Activated CD8-positive, alpha-beta T cell treated with anti-CD3 and anti-CD28 coated beads for 36 hours (primary cell): ENCODE measurements at regions not wholly inside any gene's neighbourhood (a gene's known extent, or its start where the extent isn't known, plus 50 kb on each side); places are given as distances from the start of the nearest gene placed in this dataset.

Experiments
- ATAC-seq: fragments of 200-7000 bp; cut with Tn5 transposase; one replicate; pipeline ENCODE4 v1.10.0; 2021; ENCODE audit warnings: mild to moderate bottlenecking, moderate library complexity
- CTCF ChIA-PET: fragments of 350-600 bp; sonication (Branson Sonifier 250); formaldehyde crosslinking; loops from one replicate; lab custom pipeline; 2021; ENCODE audit warnings: antibody characterized with exemption; lab: Charles Lee
- POLR2A ChIA-PET: fragments of 350-600 bp; sonication (Branson Sonifier 250); formaldehyde crosslinking; loops from one replicate; lab custom pipeline; 2021; ENCODE audit warnings: antibody characterized with exemption; lab: Charles Lee
- DNase-seq: peaks from one replicate; pipeline ENCODE4 v3.0.0-alpha.2; 2020
- H3K27ac Mint-ChIP-seq: one replicate; pipeline ENCODE4 v1.8.0; 2021; ENCODE audit warnings: mild to moderate bottlenecking, mixed read lengths
- H3K27me3 Mint-ChIP-seq: one replicate; pipeline ENCODE4 v1.8.0; 2021; ENCODE audit warnings: mixed read lengths
- H3K36me3 Mint-ChIP-seq: one replicate; pipeline ENCODE4 v1.8.0; 2021; ENCODE audit warnings: low read depth, mixed read lengths
- H3K4me1 Mint-ChIP-seq: one replicate; pipeline ENCODE4 v1.8.0; 2021; ENCODE audit warnings: low read depth, mixed read lengths
- H3K4me3 Mint-ChIP-seq: one replicate; pipeline ENCODE4 v1.8.0; 2021; ENCODE audit warnings: mild to moderate bottlenecking, moderate library complexity, mixed read lengths
- H3K9me3 Mint-ChIP-seq: one replicate; pipeline ENCODE4 v1.8.0; 2021; ENCODE audit warnings: mixed read lengths
- CTCF ChIP-seq: fragments of 200-600 bp; IDR thresholded peaks from one replicate; pipeline ENCODE4 v1.8.0; 2022; ENCODE audit warnings: antibody characterized with exemption, mild to moderate bottlenecking
- intact Hi-C: fragments of 100-400 bp; cut with micrococcal nuclease; formaldehyde crosslinking; loops from one replicate; pipeline ENCODE4 v1.10.0; 2022

- H3K4me1 Mint-ChIP-seq, result no peaks in the 10 kb centered on the region
- DNase-seq (no peak), ATAC-seq (no peak)
- no peaks in the 10 kb centered on the region for H3K36me3 Mint-ChIP-seq
- no peaks in the 10 kb centered on the region for H3K27me3 Mint-ChIP-seq
- ChIA-PET POLR2A (no interaction called here), CTCF (no interaction called here)
- no peak for TF ChIP-seq CTCF
- intact Hi-C loops, result no loop called here
- H3K4me3 Mint-ChIP-seq, result no peak overlapping the region
- peaks cover 5% of the 10 kb centered on the region for H3K9me3 Mint-ChIP-seq
- H3K27ac Mint-ChIP-seq, result no peak overlapping the region
Observed at GRCh38 chr18:41343808-41344207, 611.2 kb upstream of the PIK3C3 start.

- no peaks in the 10 kb centered on the region for H3K27me3 Mint-ChIP-seq
- H3K9me3 Mint-ChIP-seq, result peaks cover 4% of the 10 kb centered on the region
- no peaks in the 10 kb centered on the region for H3K4me1 Mint-ChIP-seq
- H3K36me3 Mint-ChIP-seq, result no peaks in the 10 kb centered on the region
- no peak for TF ChIP-seq CTCF
- CTCF ChIA-PET, result no interaction called here
- no peak for ATAC-seq
- no peak for DNase-seq
- H3K27ac Mint-ChIP-seq, result no peak overlapping the region
- intact Hi-C loops, result no loop called here
- POLR2A ChIA-PET, result no interaction called here
- H3K4me3 Mint-ChIP-seq, result no peak overlapping the region
Observed at GRCh38 chr18:41338341-41338740, 616.7 kb upstream of the PIK3C3 start.

- H3K4me3 Mint-ChIP-seq, result no peak overlapping the region
- ChIA-PET CTCF (no interaction called here), POLR2A (no interaction called here)
- no peaks in the 10 kb centered on the region for H3K27me3 Mint-ChIP-seq
- DNase-seq (no peak), ATAC-seq (no peak)
- H3K9me3 Mint-ChIP-seq, result peaks cover 9% of the 10 kb centered on the region
- no peaks in the 10 kb centered on the region for H3K36me3 Mint-ChIP-seq
- no peaks in the 10 kb centered on the region for H3K4me1 Mint-ChIP-seq
- no peak overlapping the region for H3K27ac Mint-ChIP-seq
- TF ChIP-seq CTCF, result no peak
- intact Hi-C loops, result no loop called here
Observed at GRCh38 chr18:41331661-41332060, 623.4 kb upstream of the PIK3C3 start.

- no peaks in the 10 kb centered on the region for H3K27me3 Mint-ChIP-seq
- DNase-seq, result no peak
- POLR2A ChIA-PET, result no interaction called here
- ATAC-seq, result no peak
- no peak overlapping the region for H3K27ac Mint-ChIP-seq
- CTCF ChIA-PET, result no interaction called here
- peaks cover 19% of the 10 kb centered on the region for H3K9me3 Mint-ChIP-seq
- no peaks in the 10 kb centered on the region for H3K36me3 Mint-ChIP-seq
- no peak for TF ChIP-seq CTCF
- H3K4me1 Mint-ChIP-seq, result no peaks in the 10 kb centered on the region
- intact Hi-C loops, result no loop called here
- H3K4me3 Mint-ChIP-seq, result no peak overlapping the region
Observed at GRCh38 chr18:41326311-41326710, 628.7 kb upstream of the PIK3C3 start.

GRCh38 chr18:41324934-41325333 is 630.1 kb upstream of the PIK3C3 start:
- intact Hi-C loops, result no loop called here
- peaks cover 19% of the 10 kb centered on the region for H3K9me3 Mint-ChIP-seq
- DNase-seq (no peak), ATAC-seq (no peak)
- ChIA-PET CTCF (no interaction called here), POLR2A (no interaction called here)
- no peak overlapping the region for H3K27ac Mint-ChIP-seq
- no peaks in the 10 kb centered on the region for H3K36me3 Mint-ChIP-seq
- no peaks in the 10 kb centered on the region for H3K4me1 Mint-ChIP-seq
- TF ChIP-seq CTCF, result no peak
- H3K27me3 Mint-ChIP-seq, result no peaks in the 10 kb centered on the region
- no peak overlapping the region for H3K4me3 Mint-ChIP-seq
